GM12891 (cell line): ENCODE measurements at regions not wholly inside any gene's neighbourhood (a gene's known extent, or its start where the extent isn't known, plus 50 kb on each side); places are given as distances from the start of the nearest gene placed in this dataset.

Experiments used
- POLR2A ChIP-seq: IDR thresholded peaks from 2 replicates; pipeline ENCODE4 v1.6.1; 2011; ENCODE audit warnings: low read depth, low read length, control low read depth
- POU2F2 ChIP-seq: IDR thresholded peaks from 2 replicates; pipeline ENCODE4 v1.6.1; 2011; ENCODE audit warnings: low read depth, mild to moderate bottlenecking, control low read depth, low read length, moderate library complexity
- SPI1 ChIP-seq: IDR thresholded peaks from 2 replicates; pipeline ENCODE4 v1.6.1; 2011; ENCODE audit warnings: low read depth, low read length, control low read depth

DNA sequence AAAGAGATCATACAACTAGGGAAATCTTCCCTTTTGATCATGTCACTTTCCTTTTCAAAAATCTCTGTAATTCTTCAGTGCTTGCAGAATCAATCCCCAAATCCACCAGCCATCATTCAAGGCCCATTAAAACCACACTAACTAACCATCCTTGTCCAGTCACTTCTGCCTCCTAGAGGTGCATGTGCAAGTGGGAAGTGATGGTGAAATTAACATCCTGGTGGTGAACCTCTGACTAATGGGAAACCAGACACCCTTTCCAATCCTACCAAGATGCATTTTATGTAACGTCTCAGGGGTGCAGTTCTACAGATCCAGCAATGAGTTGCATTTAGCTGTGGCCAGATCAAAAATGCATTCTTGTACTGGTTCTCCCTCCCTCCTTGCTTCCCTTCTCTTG, 341.8 kb downstream of the RAPGEF2 start:
- no peak for TF ChIP-seq SPI1
- no peak for TF ChIP-seq POU2F2
- TF ChIP-seq POLR2A: no peak
